GM19397 (cell line): ENCODE measurements at regions not wholly inside any gene's neighbourhood (a gene's known extent, or its start where the extent isn't known, plus 50 kb on each side); places are given as distances from the start of the nearest gene placed in this dataset.
"Not testable (repeated sequence)": the region's sequence is repeated elsewhere in the genome, so short reads cannot be mapped to it uniquely, and the experiment has no call there.

Experiments used
- ATAC-seq: cut with Tn5 transposase; IDR thresholded peaks from one replicate; pipeline ENCODE4 v1.9.1; 2021; ENCODE audit warnings: mild to moderate bottlenecking, moderate library complexity; ENCODE audit not compliant: unreplicated experiment

DNA sequence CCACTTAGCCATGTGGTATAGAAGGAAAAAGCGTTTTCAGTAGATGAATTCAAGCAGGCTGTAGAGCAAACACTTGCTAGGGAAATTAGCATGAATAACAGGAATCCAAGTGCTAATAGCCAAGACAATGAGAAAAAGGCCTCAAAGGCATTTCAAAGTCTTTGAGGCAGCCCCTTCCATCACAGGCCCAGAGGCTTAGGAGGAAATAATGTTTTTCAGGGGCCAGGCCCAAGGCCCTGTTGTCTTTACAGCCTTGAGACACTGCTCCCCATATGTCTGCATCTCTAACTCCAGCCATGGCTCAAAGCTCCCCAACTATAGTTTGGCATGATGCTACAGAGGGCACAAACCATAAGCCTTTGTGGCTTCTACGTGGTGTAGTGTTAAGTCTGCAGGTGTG lies 563.5 kb downstream of the TAF11L14 start:
- ATAC-seq, result no peak

DNA sequence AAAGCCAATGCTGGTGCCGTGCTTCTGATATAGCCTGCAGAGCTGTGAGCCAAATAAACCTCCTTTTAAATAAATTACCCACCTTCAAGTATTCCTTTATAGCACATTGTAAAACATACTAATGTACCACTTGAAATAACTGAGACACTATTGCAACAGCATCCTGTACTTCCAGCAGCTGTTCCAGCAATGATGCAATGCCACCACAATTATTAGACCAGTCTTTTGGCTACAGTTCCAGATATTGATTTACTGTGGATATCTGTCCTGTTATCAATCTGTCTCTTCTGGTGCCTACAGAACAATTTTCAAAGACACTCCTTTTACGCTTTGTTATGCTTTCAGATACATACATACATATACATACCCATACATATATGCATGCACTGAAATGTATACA lies 567.9 kb downstream of the TAF11L14 start:
- ATAC-seq, result no peak

DNA sequence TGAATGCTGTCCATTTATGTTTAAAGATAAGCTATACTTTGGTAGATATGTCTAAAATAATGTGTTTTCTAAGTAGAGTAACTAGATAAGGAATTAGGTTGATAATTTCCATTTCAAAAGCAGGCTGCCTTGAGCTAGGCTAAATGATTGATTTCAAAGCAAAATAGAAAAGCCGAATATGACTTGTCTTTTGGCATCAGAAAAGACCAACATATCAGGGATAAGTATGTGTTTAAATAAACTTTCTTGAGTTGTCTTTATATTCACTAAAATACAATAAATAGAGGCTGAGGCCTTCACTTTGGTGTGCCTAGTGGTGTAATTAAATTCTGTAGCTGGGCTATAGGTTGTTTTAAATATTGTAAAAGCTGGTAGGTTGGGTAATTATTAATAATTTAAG lies 569.0 kb downstream of the TAF11L14 start:
- ATAC-seq, result no peak

DNA sequence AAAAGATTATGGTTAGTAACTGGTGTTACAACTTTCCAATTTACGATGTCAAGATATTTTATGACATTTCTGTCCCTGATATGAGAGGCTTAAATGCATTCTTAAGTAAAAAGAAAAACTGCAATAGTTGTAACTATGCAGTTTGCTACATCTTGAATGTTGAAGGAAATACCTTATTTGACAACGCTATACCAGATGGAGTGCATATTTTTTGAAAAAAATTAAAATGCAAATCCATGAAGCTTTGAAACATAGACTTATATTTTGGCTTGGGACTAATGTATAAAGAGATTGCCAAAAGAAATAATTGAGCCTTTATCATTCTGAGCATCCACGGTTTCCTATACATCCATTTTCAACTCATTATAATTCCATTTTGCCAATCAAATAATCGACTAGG lies 579.4 kb downstream of the TAF11L14 start:
- ATAC-seq, result no peak

DNA sequence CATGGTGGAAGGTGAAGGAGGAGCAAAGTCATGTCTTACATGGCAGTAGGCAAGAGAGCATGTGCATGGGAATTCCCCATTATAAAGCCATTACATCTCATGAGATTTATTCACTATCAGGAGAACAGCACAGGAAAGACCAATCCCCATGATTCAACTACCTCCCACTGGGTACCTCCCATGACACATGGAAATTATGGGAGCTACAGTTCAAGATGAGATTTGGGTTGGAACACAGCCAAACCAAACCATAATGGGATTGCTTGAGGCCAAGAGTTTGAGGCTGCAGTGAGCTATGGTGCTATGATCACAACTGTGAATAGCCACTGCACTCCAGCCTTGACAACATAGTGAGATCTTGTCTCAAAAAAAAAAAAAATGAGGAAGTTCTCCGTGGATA lies 581.8 kb downstream of the TAF11L14 start:
- ATAC-seq, result no peak

DNA sequence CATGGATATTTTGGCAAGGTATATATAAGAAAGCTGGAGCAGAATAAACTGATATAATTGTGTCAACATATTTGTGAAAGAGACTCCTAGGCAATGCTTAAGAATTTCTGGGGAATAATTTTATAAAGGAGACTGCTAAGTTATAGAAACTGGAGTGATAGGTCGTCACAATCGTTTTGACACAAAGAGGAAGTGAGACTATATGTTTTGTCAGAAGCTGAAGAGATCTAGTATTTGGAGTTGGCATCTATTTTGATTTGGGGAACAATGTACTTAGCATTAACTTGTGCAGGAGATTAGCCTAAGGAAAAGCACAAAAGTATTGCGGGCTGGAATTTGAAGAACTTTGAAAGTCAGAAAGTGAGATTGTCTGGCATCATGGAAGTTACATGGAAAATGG lies 582.5 kb downstream of the TAF11L14 start:
- no peak for ATAC-seq

DNA sequence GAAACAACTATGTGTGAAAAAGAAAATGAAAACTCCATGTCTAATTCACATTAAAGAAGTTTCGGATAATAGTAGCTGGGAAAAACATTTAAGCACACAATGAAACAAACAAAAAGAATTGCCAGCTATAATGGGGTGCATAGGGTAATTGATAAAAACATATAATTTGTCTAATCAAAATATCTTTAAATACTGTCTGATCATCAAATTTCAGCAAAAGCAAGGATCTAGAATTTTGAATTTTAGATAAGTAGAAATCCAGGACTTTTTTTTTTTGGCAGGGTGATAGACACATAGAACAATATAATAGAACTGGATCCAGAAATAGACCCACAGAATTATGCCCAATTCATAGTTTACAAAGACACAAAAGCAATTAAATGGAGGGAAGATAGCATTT lies 585.0 kb downstream of the TAF11L14 start:
- ATAC-seq, result no peak

DNA sequence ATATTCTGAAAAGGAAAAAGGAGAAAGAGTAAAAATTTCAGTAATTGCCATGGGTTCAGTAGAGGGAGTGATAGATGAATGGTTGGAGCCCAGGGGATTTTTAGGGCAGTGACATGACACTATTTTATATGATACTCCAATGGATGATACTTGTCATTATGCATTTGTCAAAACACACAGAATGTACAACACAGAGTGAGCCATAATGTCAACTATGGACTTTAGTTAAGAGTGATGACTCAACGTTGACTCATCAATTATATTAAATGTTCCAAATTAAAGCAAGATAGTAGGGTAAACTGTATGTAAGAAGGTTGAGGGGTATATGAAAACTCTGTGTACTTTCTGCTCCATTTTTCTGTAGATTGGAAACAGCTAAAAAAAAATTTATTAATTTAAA lies 586.4 kb downstream of the TAF11L14 start:
- no peak for ATAC-seq

DNA sequence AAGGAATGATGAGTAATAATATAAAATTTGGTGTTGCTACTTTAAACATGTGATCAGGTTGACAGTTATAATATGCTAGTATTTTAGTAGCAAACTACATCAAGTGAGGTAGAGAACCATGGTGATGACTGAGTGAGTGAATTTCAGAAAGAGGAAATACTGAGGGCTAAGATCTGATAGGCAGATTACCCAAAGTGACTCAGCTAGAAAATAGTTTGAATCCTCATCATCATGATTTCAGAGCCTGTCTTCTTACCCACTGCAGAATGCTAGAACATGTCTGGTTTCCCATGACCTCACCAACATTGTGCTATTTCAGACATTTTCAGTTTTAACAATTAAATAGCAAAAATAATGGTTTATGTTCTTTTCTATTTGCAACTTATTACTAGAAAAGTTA lies 602.1 kb downstream of the TAF11L14 start:
- no peak for ATAC-seq

DNA sequence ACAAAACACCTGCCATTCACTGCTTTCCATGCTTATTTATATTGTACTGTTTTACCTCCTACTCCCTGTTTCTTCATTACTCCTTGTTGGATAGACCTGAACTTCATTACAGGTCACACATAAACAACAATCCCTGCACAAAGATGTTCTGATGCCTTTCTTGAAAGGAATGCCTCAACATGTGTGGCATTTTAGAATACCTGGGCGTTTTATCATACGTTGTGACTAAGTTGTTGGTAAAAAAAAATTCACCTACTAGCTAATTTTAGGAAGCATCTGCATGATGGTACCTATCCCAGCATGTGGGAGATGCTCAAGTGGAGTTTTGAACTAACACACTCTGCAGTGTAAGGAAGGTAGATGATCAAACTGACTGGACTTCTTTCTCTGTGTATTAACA lies 604.1 kb downstream of the TAF11L14 start:
- no peak for ATAC-seq

DNA sequence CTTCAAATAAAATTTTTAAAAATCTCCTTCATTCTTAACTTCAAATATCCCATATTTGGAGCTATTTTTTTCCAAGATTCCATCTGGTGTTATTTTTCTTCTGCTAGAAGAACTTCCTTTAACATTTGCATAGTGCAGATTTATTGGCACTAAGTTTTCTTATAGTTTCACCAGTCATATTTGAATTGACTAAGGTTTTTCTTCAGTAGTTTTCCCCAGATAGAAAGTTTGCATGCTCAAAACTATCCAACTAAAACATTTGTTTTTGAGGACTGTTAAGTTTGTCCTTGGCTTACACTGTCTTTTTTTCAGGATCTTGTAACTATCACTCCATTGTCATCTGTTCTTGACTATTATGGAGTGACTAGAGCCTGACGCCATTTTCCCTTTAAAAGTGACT lies 606.7 kb downstream of the TAF11L14 start:
- no peak for ATAC-seq

DNA sequence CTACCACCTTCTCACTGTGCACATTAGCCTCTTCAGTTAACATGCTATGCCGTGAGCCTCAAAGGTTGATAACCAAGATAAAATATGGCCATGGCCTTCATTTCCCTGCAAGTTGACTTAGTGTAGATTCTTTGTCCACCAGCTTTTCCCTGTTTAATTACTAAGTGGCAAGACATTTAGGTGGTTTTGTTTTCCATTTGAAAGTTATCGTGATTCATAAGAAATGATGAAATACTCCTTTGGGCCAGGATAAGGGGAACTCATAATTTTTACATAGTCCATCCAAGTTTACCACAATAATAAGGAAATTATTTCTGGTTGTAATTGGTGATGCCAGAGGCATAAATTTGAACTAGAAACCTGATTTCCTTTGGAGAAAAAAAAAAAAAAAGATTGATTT lies 609.6 kb downstream of the TAF11L14 start:
- ATAC-seq, result no peak

DNA sequence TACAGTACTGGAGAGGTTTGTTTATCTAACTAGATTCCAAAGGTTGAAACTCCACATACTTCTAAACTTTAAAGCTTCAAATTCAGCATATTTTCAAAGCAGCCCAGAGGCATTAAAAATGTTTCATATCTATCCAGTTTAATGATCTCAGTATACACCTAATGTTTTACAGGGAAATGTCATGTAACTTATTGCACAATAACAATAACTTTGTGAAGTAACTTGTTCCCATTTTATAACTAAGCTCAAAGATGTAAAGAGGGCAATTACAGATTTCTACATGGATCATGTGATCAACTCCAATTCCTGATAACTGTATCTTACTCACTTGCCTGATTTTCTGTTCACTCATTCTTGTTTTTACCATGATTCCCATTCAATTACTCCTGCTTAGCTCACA lies 610.0 kb downstream of the TAF11L14 start:
- ATAC-seq, result no peak

DNA sequence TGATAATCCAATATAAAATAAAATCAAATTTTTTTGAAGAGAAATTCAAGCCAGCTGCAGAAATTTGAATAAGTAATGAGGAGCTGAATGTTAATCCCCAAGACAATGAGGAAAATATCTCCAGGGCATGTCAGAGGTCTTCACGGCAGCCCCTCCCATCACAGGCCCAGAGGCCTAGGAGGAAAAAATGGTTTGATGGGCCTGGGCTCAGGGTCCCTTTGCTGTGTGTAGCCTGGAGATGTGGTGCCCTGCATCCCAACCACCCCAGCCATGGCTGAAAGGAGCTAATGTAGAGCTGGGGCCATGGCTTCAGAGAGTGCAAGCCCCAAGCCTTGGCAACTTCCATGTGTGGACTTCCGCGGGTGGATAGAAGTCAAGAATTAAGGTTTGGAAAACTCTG lies 618.3 kb downstream of the TAF11L14 start:
- ATAC-seq, result no peak

DNA sequence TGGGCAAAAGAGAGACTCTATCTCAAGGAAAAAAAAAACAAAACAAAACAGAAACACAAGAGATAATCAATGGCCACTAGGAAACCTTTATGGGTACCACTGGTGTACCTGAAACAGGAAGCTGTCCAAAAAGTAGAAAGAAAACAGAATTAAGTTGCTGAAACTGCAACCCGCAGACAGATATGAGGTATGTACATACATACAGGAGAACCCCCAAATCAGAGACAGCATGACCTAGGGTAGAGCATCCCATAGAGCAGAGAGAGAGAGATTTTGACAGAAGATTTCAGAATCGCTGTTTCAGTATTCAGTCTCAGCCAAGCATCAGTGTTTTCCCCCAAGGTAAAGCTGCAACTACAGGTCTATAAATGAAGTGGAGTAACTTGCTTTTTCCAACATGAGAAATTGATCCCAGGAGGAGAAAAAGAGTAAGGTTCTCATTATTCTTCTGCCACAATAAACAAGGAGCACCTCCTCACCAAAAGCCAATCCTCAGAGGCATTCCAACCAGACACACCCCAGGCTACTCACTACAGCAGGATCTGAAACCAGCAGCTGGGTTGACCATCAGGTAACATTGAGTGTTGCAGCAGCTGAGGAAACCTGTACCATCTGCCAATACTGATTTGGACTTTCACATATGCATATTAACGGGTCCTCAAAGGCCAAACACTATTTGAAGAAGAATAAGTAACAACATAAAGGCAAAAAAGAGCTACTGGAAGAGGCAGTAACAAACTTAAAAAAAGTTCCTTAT lies 630.0 kb downstream of the TAF11L14 start:
- no peak for ATAC-seq

DNA sequence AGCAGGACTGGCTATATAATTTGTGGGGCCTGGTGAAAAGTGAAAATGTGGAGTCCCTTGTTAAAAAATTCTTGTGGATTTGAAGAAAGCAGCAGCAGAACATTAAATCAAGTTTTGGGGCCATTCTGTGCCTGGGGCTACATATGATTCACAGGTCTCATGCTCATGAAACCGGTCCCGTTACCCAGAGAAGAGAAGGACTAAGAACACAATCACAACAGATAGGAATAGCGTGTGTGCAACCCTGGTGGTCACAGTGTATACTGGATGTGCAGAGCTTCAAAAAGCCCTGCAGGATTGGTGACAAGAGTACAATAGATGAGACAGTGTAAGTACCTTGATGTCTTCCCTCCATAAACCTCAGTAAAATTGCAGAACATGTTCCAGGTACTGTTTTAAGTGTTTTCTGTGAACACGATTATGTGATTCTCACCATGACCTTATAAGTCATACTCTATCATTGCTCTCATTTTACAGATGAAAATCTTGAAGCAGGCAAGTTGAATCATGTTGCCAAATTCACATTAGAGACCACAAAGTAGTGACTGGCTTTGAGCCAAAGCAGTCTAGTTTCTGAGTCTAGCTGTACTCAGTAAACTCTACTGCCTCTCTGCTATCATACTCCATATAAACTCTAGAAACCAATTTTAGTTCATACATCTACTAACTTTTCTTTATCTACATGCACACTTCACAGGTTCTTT lies 636.5 kb downstream of the TAF11L14 start:
- ATAC-seq, result no peak

DNA sequence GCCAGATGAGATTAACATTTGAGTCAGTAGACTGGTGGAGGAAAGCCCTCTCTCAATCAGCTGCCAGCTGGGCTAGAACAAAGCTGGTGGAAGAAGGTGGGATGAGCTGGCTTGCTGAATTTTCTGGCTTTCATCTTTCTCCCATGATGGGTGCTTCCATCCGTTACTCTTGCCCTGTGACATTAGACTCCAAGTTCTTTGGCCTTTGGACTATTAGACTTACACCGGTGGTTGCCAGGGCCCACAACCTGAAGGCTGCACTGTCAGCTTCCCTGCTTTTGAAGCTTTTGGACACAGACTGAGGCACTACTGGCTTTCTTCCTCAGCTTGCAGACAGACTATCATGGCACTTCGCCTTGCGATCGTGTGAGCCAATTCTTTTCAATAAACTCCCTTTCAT lies 642.7 kb downstream of the TAF11L14 start:
- ATAC-seq, result no peak

DNA sequence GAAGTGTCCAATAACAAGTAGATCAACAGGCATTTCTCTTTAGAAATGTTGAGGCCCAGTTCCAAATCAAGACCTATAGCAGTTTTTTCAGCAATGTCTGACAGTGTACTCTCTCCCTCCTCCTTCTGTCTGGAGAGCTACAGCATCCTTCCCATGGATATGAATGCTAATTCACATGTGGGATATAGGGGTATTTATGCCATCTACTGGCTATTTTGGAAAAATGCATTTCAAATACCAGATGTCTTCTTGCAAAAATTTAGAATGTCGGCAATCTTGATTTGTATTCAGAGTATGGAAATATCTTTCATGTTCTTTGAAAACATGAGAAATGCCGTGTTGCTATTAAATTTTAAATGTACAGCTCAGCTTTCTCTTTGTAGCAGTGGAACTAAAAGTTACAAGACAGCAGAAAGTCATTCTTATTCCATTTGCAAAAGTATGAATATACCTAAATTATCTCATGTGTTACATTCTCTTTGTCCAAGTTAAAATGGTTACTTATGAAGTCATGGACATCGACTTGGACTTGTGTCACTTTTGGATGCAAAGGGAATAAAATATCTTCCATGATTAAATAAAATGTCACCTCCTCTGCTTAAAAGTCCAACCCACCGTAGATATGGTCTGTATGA lies 647.8 kb downstream of the TAF11L14 start:
- no peak for ATAC-seq

DNA sequence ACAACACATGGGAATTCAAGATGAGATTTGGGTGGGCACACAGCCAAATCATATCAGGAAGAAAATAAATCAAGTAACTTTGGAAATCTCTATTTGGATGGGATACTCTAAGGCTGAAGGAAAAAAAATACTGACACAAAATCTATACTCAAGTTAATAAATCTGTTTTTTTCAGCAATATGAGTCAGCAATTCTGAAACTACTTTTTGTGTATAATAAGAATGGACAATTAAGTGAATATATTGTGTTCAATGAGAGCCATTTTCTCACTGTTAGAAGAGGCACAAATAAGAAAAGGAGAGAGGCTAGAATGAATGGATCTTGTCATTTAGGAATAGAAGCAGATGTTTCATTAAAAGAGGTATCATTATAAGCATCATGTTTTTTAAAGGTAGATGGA lies 651.0 kb downstream of the TAF11L14 start:
- ATAC-seq, result no peak

DNA sequence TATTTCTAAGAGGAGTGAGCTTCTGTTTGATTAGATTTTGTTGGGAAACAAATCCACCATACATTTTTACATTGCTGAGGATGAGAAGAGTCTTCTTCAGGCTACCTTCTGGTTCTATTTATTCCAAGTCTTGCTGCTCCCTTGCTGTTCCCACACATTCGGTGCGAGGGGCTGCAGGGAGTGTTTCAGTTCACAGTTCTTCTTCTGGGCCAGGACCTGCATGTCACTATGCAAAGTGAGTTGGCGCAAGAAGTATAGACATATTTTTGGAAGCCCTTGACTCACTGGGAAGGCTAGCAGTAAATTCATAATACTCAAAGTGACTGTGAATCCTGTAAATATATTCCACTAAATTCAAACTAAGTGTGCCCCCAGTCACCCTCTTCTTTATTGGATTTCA lies 657.9 kb downstream of the TAF11L14 start:
- ATAC-seq, result no peak

DNA sequence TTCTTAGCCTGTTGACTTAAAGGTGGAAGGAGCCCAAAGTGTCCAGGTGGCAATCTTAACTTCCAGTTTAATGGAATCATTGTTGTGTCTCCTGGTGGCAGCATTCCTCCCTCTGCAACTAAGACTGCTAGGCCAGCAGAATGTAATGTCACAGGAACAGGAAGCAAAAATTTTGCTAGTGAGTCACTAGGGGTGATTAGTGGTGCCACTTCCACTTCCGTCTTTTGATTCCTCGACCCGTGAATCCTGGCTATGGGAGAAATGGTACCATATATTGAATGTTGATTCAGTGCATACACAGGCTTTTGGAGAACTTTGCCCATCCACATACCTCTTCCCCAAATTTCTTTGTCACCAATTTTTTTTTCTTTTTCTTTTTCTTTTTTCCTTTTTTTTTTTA lies 661.4 kb downstream of the TAF11L14 start:
- ATAC-seq, result not testable (repeated sequence)

DNA sequence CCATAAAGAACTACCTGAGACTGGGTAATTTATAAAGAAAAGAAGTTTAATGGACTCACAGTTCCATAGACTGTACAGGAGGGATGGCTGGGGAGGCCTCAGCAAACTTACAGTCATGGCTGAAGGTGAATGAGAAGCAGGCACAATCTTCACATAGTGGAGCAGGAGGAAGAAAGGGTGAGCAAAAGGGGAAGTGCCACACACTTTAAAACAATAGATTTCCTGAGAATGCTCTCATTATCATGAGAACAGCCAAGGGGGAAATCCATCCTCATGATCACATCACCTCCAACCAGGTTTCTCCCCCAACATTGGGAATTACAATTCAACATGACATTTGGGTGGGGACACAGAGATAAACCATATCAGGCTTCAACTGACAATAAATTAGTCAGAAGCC lies 664.9 kb downstream of the TAF11L14 start:
- ATAC-seq, result no peak
